Retinal pigment epithelial cell (primary cell): ENCODE measurements at regions not wholly inside any gene's neighbourhood (a gene's known extent, or its start where the extent isn't known, plus 50 kb on each side); places are given as distances from the start of the nearest gene placed in this dataset.

Experiments used
- DNase-seq: peaks from one replicate; pipeline ENCODE4 v3.0.0-alpha.2; 2010; ENCODE audit warnings: low read depth
- H3K4me3 ChIP-seq: 2 replicates; pipeline ENCODE4 v1.5.1; 2011; ENCODE audit warnings: mild to moderate bottlenecking, low read length, control low read depth, moderate library complexity
- TF ChIP-seq, protein P1 (sequence below): conservative IDR thresholded peaks from 2 replicates; pipeline ENCODE4 v1.5.1; 2011; ENCODE audit warnings: low read depth, low read length, control low read depth, inconsistent platforms

DNA sequence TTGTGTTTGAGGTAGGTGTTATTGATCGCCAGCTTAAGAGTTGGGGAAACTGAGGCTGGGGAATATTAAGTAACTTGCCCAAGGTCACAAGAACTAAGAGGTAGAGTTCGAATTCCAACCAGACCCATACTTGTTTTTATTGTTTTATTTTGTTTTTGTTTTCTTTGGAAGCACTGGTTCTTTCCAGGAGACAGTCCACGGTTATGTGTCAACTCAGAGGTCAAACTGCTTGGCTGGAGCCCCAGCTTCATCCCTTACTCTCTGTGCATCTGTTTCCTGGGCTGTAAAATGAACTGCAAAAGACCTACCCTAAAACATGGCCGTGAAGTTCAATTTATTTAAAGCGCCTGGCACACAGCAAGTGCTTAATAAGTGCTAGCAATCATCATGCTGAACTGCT is 74.4 kb upstream of the MAP1LC3B2 start:
- DNase-seq: no peak
- TF ChIP-seq, protein P1, sequence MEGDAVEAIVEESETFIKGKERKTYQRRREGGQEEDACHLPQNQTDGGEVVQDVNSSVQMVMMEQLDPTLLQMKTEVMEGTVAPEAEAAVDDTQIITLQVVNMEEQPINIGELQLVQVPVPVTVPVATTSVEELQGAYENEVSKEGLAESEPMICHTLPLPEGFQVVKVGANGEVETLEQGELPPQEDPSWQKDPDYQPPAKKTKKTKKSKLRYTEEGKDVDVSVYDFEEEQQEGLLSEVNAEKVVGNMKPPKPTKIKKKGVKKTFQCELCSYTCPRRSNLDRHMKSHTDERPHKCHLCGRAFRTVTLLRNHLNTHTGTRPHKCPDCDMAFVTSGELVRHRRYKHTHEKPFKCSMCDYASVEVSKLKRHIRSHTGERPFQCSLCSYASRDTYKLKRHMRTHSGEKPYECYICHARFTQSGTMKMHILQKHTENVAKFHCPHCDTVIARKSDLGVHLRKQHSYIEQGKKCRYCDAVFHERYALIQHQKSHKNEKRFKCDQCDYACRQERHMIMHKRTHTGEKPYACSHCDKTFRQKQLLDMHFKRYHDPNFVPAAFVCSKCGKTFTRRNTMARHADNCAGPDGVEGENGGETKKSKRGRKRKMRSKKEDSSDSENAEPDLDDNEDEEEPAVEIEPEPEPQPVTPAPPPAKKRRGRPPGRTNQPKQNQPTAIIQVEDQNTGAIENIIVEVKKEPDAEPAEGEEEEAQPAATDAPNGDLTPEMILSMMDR: no peak
- no peak overlapping the region for H3K4me3 ChIP-seq

DNA sequence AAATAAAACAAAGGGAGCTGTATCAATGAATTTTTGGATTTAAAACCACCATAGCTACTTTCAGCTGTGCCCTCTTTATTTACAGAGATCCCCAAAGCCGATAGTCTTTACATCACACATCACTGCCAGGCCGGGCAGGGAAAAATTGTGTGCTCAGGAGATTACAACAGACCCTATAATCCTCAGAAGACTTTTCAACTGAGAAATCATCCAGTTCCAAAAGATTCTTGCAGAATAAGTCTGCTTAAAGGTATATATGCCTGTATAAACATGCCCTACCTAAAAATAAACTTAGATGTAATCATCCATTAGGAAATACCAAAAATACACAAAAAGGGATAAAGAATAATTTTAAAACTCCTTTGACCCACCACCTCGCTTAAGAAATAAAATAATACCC is 70.1 kb upstream of the MAP1LC3B2 start:
- DNase-seq: no peak
- H3K4me3 ChIP-seq: no peak overlapping the region
- TF ChIP-seq, protein P1: no peak

DNA sequence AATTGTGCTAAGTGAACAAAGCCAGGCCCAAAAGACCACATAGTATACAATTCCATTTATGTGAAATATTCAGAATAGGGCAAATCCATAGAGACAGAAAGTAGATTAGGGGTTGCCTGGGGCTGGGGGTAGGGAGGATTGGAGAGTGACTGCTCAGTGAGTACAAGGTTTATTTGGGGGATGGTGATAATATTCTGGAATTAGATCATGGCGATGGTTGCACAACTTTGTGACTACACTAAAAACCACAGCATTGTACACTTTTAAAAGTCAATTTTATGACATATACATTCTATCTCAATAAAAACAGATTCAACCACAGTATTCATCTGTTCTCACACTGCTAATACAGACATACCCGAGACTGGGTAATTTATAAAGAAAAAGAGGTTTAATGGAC is 68.7 kb upstream of the MAP1LC3B2 start:
- TF ChIP-seq, protein P1: no peak
- no peak overlapping the region for H3K4me3 ChIP-seq
- no peak for DNase-seq

DNA sequence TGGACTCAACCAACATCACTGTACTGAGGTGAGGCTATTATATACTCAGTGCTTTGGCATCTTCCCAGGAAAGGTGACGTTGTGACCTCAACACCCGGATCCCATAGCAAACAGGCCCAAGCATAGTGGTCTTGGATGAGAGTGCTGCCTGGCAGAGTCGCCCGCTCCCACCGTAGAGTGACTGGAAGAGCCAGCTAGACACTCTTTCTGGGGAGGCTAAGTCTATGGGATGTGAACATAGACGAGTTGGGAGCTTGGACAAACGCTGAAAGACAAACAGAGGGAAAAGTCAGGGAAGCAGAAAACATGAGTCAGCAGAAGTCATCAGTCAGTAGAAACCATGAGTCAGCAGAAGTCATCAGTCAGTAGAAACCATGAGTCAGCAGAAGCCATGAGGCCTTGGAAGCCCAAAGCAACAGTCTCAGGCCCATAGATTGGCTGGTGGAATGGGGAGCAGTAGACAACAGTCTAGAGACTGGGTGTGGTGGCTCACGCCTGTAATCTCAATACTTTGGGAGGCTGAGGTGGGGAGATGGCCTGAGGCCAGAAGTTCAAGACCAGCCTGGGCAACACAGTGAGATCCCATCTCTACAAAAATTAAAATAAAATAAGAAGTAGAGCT is 66.4 kb upstream of the MAP1LC3B2 start:
- no peak for DNase-seq
- H3K4me3 ChIP-seq: no peak overlapping the region
- TF ChIP-seq, protein P1: no peak

DNA sequence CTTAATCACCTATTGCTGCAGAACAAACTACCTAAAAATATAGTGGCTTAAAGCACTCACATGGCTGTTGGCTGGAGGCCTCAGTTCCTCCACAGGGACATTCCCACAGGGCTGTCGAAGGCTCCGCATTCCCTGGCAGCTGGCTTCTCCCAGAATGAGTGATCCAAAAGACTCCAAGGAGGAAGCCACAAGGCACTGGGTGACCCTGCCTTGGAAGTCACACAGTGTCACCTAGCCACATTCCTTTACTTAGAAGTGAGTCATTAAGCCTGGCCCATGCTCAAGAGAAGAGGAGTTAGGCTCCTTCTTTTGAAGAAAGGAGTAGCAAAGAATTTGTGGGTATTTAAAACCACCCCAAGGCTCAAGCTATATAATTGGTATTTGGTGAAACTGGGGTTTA is 63.9 kb upstream of the MAP1LC3B2 start:
- H3K4me3 ChIP-seq: no peak overlapping the region
- TF ChIP-seq, protein P1: no peak
- DNase-seq: peak; percentile 66

DNA sequence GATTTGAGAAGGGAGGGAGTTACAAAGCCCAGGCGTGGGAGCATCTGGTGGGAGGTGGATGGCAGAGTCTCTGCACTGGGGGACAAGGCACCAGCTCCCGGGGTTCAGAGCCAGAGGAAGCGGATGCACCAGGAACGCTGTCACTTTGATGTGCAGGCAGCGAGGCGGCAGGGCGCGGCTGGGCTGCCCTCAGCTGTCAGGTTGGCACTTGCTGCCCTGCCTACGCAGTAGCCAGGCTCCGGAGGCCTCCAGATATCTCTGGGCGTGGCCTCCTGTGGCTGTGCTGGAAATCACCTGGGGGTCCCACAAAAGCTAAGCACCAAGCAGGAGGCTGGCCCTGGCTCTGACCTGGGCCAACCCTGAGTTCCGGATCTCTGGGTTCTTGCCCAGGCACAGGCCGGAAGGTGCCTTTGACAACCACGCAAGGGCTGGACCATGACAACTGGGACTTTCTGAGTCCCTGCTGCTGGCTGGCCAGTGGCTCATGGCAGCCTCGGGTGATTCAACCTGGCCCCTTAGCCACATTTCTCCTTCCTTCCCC is 62.1 kb upstream of the MAP1LC3B2 start:
- TF ChIP-seq, protein P1: no peak
- no peak for DNase-seq
- no peak overlapping the region for H3K4me3 ChIP-seq

DNA sequence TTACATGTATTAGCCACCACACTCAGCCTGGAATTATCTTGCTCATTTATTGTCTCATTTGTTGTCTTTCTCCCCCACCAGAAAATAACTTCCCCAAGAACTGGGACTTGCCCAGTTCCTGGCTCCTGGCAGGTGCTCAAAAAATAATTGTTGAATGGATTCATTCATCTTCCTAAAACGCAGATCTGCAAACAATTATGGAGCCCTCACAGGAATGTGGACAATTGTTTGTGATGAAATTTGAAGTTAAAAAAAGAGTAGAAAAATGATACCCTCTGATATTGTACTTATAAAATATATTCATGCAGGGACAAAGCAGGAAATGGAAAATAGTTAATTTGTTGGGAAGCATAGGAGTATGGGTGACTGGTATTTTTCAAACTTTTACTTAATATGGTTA is 60.7 kb upstream of the MAP1LC3B2 start:
- TF ChIP-seq, protein P1: no peak
- H3K4me3 ChIP-seq: no peak overlapping the region
- no peak for DNase-seq
